ENCODE measurements at regions not wholly inside any gene's neighbourhood (a gene's known extent, or its start where the extent isn't known, plus 50 kb on each side); places are given as distances from the start of the nearest gene placed in this dataset.

DNA sequence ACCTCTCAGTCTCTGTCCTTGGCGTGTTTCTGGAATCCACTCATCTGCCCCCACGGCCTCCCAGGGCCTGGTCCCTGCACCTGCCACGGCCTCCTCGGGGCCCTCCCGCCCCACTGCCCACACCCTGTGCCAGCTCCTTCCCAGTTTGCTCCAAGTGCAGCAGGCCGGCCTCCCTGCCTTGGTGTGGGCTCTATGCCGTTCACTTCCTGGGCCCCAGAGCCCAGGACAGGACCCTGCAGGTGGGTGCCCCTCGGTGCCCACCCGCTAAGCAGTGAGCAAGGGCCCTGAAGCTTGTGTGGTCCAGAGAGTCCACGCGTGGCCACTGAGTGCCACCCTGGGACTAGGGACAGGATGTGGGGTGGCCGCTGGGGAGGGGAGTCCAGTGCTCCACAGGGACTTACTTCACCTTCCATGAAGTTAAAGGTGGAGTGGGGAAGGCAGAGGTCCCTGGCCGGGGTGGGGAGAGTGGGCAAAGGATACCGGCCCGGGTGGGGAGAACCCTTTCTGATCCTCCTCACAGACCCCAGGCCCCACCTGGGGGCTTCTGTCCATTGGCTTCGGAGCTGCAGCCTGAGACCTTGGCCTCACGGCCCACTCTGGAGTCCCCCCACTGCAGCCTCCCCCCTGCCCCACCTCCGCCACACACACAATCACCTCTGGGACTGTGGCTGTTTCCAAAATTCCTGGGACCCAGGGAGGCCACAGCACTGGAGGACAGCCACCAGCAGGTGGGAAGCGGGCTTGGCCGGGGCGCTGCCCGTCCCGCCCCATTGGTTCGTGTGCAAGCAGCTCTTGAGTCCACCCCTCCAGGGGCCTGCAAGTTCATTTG is 60.0 kb upstream of the NKX1-1 start:
- Histone ChIP-seq H3K9me3 (ENCODE audit: control insufficient read depth, insufficient read depth, low read length) (no peaks in the 10 kb centered on the region), H3K4me3 (ENCODE audit: low read length) (no peak overlapping the region), H3K36me3 (ENCODE audit: control insufficient read depth, insufficient read depth, low read length) (no peaks in the 10 kb centered on the region), H3K4me1 (ENCODE audit: control insufficient read depth, insufficient read depth, low read length) (no peaks in the 10 kb centered on the region), H3K27me3 (ENCODE audit: control insufficient read depth, insufficient read depth, low read length) (no peaks in the 10 kb centered on the region), H3K27ac (ENCODE audit: low read length) (no peak overlapping the region)
- no peak for DNase-seq (ENCODE audit: low read depth, low spot score)
- no CpG with 5 or more reads among the region's 24 CpGs for WGBS (ENCODE audit: insufficient coverage, insufficient read length)

DNA sequence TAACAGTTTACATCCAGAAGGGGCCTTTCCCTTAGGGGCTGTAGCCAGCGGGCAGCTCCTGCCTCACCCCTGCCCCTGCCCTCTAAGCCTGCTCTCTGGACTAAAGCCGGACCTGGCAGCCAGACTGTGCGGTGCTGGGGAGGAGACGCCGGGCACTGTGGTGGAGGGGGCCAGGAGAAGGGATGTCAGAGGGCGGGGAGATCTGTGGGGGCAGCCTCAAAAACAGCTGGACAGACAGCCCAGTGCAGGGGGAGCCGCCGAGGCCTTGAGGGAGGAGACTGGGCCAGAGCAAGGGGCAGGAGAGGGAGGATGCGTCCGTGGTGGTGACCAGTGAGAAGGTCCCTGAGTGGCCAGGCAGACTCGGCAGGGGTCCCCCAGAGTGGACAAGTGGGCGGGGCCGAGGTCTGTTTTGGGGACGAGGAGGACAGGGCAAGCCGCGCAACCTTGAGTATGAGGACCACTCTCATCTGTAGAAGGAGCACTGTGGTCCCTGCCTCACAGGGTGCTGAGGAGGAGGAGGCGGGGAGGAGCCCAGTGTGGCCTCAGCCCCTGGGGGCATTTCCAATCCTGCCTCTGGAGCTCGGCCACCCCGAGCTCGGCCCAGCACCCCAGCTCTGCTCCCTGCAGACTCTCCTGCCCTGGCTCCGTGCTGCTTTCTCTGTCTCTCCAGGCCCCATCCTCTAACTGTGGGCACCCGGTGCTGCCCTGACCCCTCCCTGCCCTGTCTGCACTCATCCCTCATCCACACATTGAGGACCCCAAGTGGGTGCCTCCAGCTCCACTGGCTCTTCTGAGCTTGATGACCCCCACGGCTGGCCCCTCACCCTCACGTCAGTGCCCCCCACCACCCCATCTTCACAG is 59.2 kb upstream of the NKX1-1 start:
- no CpG with 5 or more reads among the region's 24 CpGs for WGBS (ENCODE audit: insufficient coverage, insufficient read length)
- DNase-seq (ENCODE audit: low read depth, low spot score): no peak
- Histone ChIP-seq H3K4me3 (ENCODE audit: low read length) (no peak overlapping the region), H3K4me1 (ENCODE audit: control insufficient read depth, insufficient read depth, low read length) (no peaks in the 10 kb centered on the region), H3K27ac (ENCODE audit: low read length) (no peak overlapping the region), H3K36me3 (ENCODE audit: control insufficient read depth, insufficient read depth, low read length) (no peaks in the 10 kb centered on the region), H3K9me3 (ENCODE audit: control insufficient read depth, insufficient read depth, low read length) (no peaks in the 10 kb centered on the region), H3K27me3 (ENCODE audit: control insufficient read depth, insufficient read depth, low read length) (no peaks in the 10 kb centered on the region)

DNA sequence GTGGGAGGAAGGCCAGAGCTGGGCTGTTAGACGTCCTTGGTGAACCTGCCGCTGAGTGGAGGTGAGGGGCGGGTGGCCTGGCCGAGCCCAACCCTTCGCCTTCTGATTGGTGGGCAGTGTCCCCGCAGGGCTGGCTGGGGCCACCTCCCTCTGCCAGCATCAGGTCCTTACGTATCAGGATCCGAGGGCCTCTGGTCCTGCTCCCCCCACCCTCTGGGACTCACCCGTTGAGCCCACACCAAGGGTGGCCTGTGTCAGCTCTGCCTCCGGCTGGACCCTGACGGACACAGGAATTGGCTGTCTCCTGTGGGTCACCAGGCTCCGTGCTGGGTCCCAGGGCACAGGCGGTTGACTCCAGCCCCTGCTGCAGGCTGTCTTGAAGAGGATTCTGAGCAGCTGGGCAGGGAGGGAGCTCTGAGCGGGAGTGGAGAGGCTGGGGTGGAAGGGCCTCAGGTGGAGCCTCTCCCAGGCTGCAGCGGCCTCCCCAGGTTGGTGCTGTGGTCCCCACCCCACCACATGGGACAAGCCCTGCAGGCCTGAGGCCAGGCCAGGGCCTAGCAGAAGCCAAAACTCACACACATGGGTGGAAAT is 58.4 kb upstream of the NKX1-1 start:
- DNase-seq (ENCODE audit: low read depth, low spot score): no peak
- Histone ChIP-seq H3K4me1 (ENCODE audit: control insufficient read depth, insufficient read depth, low read length) (no peaks in the 10 kb centered on the region), H3K9me3 (ENCODE audit: control insufficient read depth, insufficient read depth, low read length) (no peaks in the 10 kb centered on the region), H3K4me3 (ENCODE audit: low read length) (no peak overlapping the region), H3K27me3 (ENCODE audit: control insufficient read depth, insufficient read depth, low read length) (no peaks in the 10 kb centered on the region), H3K36me3 (ENCODE audit: control insufficient read depth, insufficient read depth, low read length) (no peaks in the 10 kb centered on the region), H3K27ac (ENCODE audit: low read length) (no peak overlapping the region)
- WGBS (ENCODE audit: insufficient coverage, insufficient read length): no CpG with 5 or more reads among the region's 15 CpGs

DNA sequence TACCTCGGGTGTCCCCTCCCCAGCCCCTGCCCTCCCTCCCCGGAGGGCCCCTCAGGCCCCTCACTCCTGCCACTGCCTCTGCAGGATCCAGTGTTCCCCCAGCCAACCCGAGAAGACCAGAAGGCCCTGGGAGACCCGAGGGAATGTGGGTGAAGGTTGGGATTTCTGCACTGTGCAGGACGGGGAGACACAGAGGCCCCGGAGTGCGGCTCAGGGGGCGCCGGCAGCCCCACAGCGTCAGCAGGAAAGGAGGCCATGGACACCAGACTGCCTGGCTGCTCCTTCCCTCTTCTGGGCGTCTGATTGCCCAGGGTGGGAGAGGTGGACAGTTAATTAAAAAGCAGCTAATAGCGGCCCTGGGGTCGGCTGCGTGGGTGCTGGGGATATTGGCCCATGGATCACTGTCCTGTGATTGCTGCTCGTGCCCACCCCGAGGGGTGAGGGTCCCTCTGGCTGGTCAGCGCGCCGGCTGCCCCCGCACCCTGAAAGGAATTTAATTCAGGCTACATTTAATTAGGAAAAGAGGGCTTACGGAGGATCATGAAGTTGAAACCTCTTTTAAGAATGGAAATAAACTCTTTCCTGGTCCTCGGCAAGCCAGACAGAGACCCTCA is 57.8 kb upstream of the NKX1-1 start:
- Histone ChIP-seq H3K4me3 (ENCODE audit: low read length) (no peak overlapping the region), H3K27me3 (ENCODE audit: control insufficient read depth, insufficient read depth, low read length) (no peaks in the 10 kb centered on the region), H3K9me3 (ENCODE audit: control insufficient read depth, insufficient read depth, low read length) (no peaks in the 10 kb centered on the region), H3K36me3 (ENCODE audit: control insufficient read depth, insufficient read depth, low read length) (no peaks in the 10 kb centered on the region), H3K4me1 (ENCODE audit: control insufficient read depth, insufficient read depth, low read length) (peaks cover 2% of the 10 kb centered on the region), H3K27ac (ENCODE audit: low read length) (no peak overlapping the region)
- no peak for DNase-seq (ENCODE audit: low read depth, low spot score)
- no CpG with 5 or more reads among the region's 22 CpGs for WGBS (ENCODE audit: insufficient coverage, insufficient read length)

DNA sequence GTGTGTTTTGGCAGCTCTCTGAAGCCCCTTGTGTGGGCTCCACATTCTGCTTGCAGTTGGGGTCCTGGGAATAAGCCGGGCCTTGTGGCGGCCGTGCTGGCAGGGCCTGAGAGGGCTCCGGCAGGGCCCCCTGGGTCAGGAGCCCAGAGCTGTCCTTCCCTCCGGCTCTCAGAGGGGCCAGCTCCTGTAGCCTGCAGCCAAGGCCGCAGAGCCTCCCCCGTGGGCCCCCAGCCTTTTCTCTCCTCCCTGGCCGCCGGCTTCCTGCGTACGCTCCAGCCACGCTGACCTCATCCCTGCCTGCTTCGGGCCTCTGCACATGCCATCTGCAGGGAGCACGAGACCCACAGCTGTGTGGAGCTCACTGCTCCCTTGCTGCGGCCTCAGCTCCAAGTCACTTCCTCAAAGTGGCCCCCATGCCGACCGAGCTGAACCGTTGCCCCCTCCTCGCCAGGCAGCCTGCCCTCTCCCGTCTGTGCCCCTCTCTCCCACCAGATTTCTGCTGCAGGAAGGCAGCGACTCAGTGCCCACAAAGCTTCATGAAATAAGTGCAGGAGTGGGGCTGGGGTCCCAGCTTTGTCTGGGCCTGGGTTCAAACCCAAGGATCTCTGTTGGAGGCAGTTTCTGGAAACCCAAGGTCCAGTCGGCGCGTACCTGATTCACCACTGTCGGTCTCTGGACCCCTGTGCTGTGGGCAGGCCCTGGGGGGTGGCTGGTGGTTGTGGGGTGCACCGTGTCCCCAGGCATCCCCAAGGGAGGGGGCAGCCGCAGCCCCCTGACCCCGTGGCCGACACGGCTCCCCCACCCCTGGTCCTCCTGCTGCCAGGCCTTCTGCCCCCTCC is 57.1 kb upstream of the NKX1-1 start:
- no CpG with 5 or more reads among the region's 30 CpGs for WGBS (ENCODE audit: insufficient coverage, insufficient read length)
- peaks cover 6% of the 10 kb centered on the region for H3K4me1 ChIP-seq (ENCODE audit: control insufficient read depth, insufficient read depth, low read length)
- no peak for DNase-seq (ENCODE audit: low read depth, low spot score)
- no peak overlapping the region for H3K4me3 ChIP-seq (ENCODE audit: low read length)
- no peaks in the 10 kb centered on the region for H3K27me3 ChIP-seq (ENCODE audit: control insufficient read depth, insufficient read depth, low read length)
- no peaks in the 10 kb centered on the region for H3K36me3 ChIP-seq (ENCODE audit: control insufficient read depth, insufficient read depth, low read length)
- H3K9me3 ChIP-seq (ENCODE audit: control insufficient read depth, insufficient read depth, low read length): no peaks in the 10 kb centered on the region
- no peak overlapping the region for H3K27ac ChIP-seq (ENCODE audit: low read length)

DNA sequence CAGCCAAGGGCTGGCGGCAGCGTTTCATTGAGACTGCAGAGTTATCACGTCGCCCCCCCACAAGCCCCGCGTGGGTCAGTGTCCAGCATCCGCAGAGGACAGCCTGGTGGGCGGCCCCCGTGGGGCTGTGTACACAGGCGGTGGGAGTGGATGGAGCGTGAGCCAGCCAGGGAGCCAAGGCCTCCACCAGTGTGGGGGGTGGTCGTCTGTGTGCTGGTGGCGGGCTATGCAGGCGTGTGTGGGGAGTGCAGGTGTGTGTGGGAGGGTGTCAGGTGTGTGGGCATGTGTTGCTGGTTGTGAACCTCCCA is 56.5 kb upstream of the NKX1-1 start:
- H3K36me3 ChIP-seq (ENCODE audit: control insufficient read depth, insufficient read depth, low read length): no peaks in the 10 kb centered on the region
- H3K4me3 ChIP-seq (ENCODE audit: low read length): no peak overlapping the region
- H3K27me3 ChIP-seq (ENCODE audit: control insufficient read depth, insufficient read depth, low read length): no peaks in the 10 kb centered on the region
- no peaks in the 10 kb centered on the region for H3K9me3 ChIP-seq (ENCODE audit: control insufficient read depth, insufficient read depth, low read length)
- no peak overlapping the region for H3K27ac ChIP-seq (ENCODE audit: low read length)
- WGBS (ENCODE audit: insufficient coverage, insufficient read length): no CpG with 5 or more reads among the region's 14 CpGs
- H3K4me1 ChIP-seq (ENCODE audit: control insufficient read depth, insufficient read depth, low read length): peaks cover 6% of the 10 kb centered on the region
- no peak for DNase-seq (ENCODE audit: low read depth, low spot score)

DNA sequence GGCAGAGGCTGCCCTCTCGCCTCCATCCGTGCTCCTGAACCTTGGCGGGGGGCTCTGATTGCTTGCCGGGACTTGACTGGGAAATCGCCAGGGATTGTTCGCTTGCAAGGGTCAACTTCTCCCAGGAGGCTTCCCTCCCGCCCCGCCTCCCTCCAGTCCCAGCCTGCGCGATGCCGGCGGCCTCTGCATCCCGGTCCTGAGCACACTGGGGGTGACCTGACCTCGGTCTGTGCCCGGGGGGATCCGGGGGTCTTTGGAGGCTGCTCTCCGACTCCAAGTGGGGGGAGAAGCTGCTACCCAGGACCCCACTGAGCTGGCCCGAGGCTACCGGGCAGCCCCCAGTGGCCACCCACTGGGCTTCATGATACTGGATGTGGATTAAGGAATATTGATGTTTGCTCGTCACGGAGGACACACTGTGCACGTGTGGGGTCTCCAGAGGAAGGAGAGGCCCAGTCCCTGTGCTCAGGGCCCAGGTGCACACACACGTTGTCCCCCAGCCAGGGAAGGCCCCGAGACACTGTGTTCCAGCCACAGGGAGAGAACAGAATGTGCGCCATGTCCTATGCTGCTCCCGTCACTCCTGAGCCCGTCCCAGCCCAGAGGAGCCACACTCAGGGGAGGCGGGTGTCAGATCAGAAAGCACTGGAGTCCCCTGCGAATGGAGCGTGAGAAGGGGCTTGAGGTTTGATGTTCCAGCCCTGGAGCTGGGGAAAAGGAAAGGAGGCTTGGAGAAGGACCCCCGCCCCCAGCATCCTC is 55.9 kb upstream of the NKX1-1 start:
- Histone ChIP-seq H3K9me3 (ENCODE audit: control insufficient read depth, insufficient read depth, low read length) (no peaks in the 10 kb centered on the region), H3K4me1 (ENCODE audit: control insufficient read depth, insufficient read depth, low read length) (peaks cover 6% of the 10 kb centered on the region), H3K27me3 (ENCODE audit: control insufficient read depth, insufficient read depth, low read length) (no peaks in the 10 kb centered on the region), H3K4me3 (ENCODE audit: low read length) (no peak overlapping the region), H3K36me3 (ENCODE audit: control insufficient read depth, insufficient read depth, low read length) (no peaks in the 10 kb centered on the region), H3K27ac (ENCODE audit: low read length) (no peak overlapping the region)
- no CpG with 5 or more reads among the region's 31 CpGs for WGBS (ENCODE audit: insufficient coverage, insufficient read length)
- no peak for DNase-seq (ENCODE audit: low read depth, low spot score)

DNA sequence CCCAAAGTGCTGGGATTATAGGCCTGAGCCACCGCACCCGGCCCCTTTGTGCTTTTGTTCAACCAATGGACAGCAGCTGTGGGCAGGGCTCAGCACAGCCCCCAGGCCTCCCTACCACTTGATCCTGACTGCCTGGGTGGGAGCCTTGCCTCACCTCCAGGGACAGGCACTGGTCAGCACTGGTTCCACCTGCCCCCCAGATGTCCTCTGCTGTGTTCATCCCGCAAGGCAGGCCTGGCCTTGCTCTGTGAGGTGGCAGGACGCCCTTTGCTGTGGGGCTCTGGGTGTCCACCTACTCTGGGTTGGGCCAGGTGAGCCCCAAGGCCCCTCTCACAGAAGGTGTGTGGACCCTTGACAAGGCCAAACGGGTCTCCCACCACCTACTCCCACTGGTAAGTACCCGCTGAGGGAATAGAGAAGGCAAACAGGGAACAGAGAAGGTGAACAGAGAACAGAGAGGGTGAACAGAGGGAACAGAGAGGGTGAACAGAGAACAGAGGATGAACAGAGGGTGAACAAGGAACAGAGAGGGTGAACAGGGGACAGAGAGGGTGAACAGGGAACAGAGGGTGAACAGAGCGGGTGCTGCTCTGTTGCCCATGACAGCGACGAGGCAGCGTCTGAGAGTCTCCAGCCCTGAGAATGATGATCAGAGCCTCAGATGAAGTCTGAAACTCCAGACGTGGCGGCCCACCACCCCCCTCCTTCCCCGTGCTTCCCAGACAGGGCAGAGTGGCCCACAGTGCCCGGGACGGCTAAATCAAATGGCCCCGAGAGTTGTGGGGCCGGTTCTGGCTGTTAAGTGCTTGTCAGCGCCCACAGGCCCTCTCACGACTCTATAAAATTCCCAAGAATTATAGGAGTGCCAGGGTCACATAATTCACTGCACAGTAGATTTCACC is 55.0 kb upstream of the NKX1-1 start:
- no peak overlapping the region for H3K4me3 ChIP-seq (ENCODE audit: low read length)
- no peaks in the 10 kb centered on the region for H3K27me3 ChIP-seq (ENCODE audit: control insufficient read depth, insufficient read depth, low read length)
- DNase-seq (ENCODE audit: low read depth, low spot score): no peak
- no peaks in the 10 kb centered on the region for H3K36me3 ChIP-seq (ENCODE audit: control insufficient read depth, insufficient read depth, low read length)
- WGBS (ENCODE audit: insufficient coverage, insufficient read length): no CpG with 5 or more reads among the region's 19 CpGs
- H3K27ac ChIP-seq (ENCODE audit: low read length): no peak overlapping the region
- H3K4me1 ChIP-seq (ENCODE audit: control insufficient read depth, insufficient read depth, low read length): peaks cover 6% of the 10 kb centered on the region
- H3K9me3 ChIP-seq (ENCODE audit: control insufficient read depth, insufficient read depth, low read length): no peaks in the 10 kb centered on the region

All from iPS DF 6.9 (cell line).